ENCODE measurements at regions not wholly inside any gene's neighbourhood (a gene's known extent, or its start where the extent isn't known, plus 50 kb on each side); places are given as distances from the start of the nearest gene placed in this dataset.
"Not testable (repeated sequence)": the region's sequence is repeated elsewhere in the genome, so short reads cannot be mapped to it uniquely, and the experiment has no call there.

- DNase-seq (ENCODE audit: low read depth), result no peak
Measured at GRCh38 chr2:19100570-19100969, 257.9 kb downstream of the OSR1 start.

GRCh38 chr2:19099181-19099580 is 259.2 kb downstream of the OSR1 start:
- DNase-seq (ENCODE audit: low read depth), result no peak

GRCh38 chr2:19098467-19099160 is 259.8 kb downstream of the OSR1 start:
- DNase-seq (ENCODE audit: low read depth), result no peak

- DNase-seq (ENCODE audit: low read depth), result not testable (repeated sequence)
Measured at GRCh38 chr2:19089476-19089875, 268.9 kb downstream of the OSR1 start.

GRCh38 chr2:19086231-19086651 is 272.2 kb downstream of the OSR1 start:
- no peak for DNase-seq (ENCODE audit: low read depth)

- no peak for DNase-seq (ENCODE audit: low read depth)
Measured at GRCh38 chr2:19078709-19079108, 279.7 kb downstream of the OSR1 start.

- DNase-seq (ENCODE audit: low read depth), result peak; percentile 52
Measured at GRCh38 chr2:19073522-19073921, 284.9 kb downstream of the OSR1 start.

- no peak for DNase-seq (ENCODE audit: low read depth)
Measured at GRCh38 chr2:19072161-19072560, 286.3 kb downstream of the OSR1 start.

- DNase-seq (ENCODE audit: low read depth), result no peak
Measured at GRCh38 chr2:19070886-19071285, 287.5 kb downstream of the OSR1 start.

- no peak for DNase-seq (ENCODE audit: low read depth)
Measured at GRCh38 chr2:19068206-19068605, 290.2 kb downstream of the OSR1 start.

GRCh38 chr2:19062370-19062769 is 296.1 kb downstream of the OSR1 start:
- no peak for DNase-seq (ENCODE audit: low read depth)

GRCh38 chr2:19059076-19059475 is 299.3 kb downstream of the OSR1 start:
- DNase-seq (ENCODE audit: low read depth), result no peak

GRCh38 chr2:19051203-19051831 is 307.1 kb downstream of the OSR1 start:
- DNase-seq (ENCODE audit: low read depth), result no peak

GRCh38 chr2:19050354-19050753 is 308.1 kb downstream of the OSR1 start:
- no peak for DNase-seq (ENCODE audit: low read depth)

GRCh38 chr2:19048593-19049266 is 309.7 kb downstream of the OSR1 start:
- no peak for DNase-seq (ENCODE audit: low read depth)

- DNase-seq (ENCODE audit: low read depth), result no peak
Measured at GRCh38 chr2:19046986-19047780, 311.2 kb downstream of the OSR1 start.

GRCh38 chr2:19045151-19045550 is 313.3 kb downstream of the OSR1 start:
- no peak for DNase-seq (ENCODE audit: low read depth)

- no peak for DNase-seq (ENCODE audit: low read depth)
Measured at GRCh38 chr2:19043893-19044292, 314.5 kb downstream of the OSR1 start.

- no peak for DNase-seq (ENCODE audit: low read depth)
Measured at GRCh38 chr2:19041434-19042041, 316.9 kb downstream of the OSR1 start.

GRCh38 chr2:19038071-19039015 is 320.1 kb downstream of the OSR1 start:
- DNase-seq (ENCODE audit: low read depth), result peak; percentile 83

GRCh38 chr2:19036091-19036490 is 322.3 kb downstream of the OSR1 start:
- no peak for DNase-seq (ENCODE audit: low read depth)

All from HS-5 (cell line).